ENCODE measurements at regions not wholly inside any gene's neighbourhood (a gene's known extent, or its start where the extent isn't known, plus 50 kb on each side); places are given as distances from the start of the nearest gene placed in this dataset.

GRCh38 chr4:155524926-155525455, 141.7 kb upstream of the GUCY1A1 start:
- H3K27me3 Mint-ChIP-seq (ENCODE audit: unreplicated experiment): no peaks in the 10 kb centered on the region
- no peaks in the 10 kb centered on the region for H3K9me3 Mint-ChIP-seq (ENCODE audit: unreplicated experiment)
- no peak for DNase-seq
- H3K27ac Mint-ChIP-seq (ENCODE audit: unreplicated experiment): no peak overlapping the region
- H3K4me3 Mint-ChIP-seq (ENCODE audit: unreplicated experiment): no peak overlapping the region
- H3K36me3 Mint-ChIP-seq (ENCODE audit: unreplicated experiment): no peaks in the 10 kb centered on the region
- no peak for TF ChIP-seq CTCF (IDR thresholded peaks at IDR 0.05; ENCODE audit: partially characterized antibody, unreplicated experiment)
- no peaks in the 10 kb centered on the region for H3K4me1 Mint-ChIP-seq (ENCODE audit: low read depth, unreplicated experiment)

- TF ChIP-seq CTCF (IDR thresholded peaks at IDR 0.05; ENCODE audit: partially characterized antibody, unreplicated experiment): no peak
- Mint-ChIP-seq H3K9me3 (ENCODE audit: unreplicated experiment) (no peaks in the 10 kb centered on the region), H3K27ac (ENCODE audit: unreplicated experiment) (no peak overlapping the region), H3K27me3 (ENCODE audit: unreplicated experiment) (no peaks in the 10 kb centered on the region), H3K36me3 (ENCODE audit: unreplicated experiment) (no peaks in the 10 kb centered on the region), H3K4me3 (ENCODE audit: unreplicated experiment) (no peak overlapping the region), H3K4me1 (ENCODE audit: low read depth, unreplicated experiment) (no peaks in the 10 kb centered on the region)
- no peak for DNase-seq
Measured at GRCh38 chr4:155523358-155523757, 143.3 kb upstream of the GUCY1A1 start.

GRCh38 chr4:155522201-155522600, 144.4 kb upstream of the GUCY1A1 start:
- no peaks in the 10 kb centered on the region for H3K4me1 Mint-ChIP-seq (ENCODE audit: low read depth, unreplicated experiment)
- H3K27me3 Mint-ChIP-seq (ENCODE audit: unreplicated experiment): no peaks in the 10 kb centered on the region
- no peak overlapping the region for H3K27ac Mint-ChIP-seq (ENCODE audit: unreplicated experiment)
- H3K36me3 Mint-ChIP-seq (ENCODE audit: unreplicated experiment): no peaks in the 10 kb centered on the region
- no peak overlapping the region for H3K4me3 Mint-ChIP-seq (ENCODE audit: unreplicated experiment)
- H3K9me3 Mint-ChIP-seq (ENCODE audit: unreplicated experiment): no peaks in the 10 kb centered on the region
- TF ChIP-seq CTCF (IDR thresholded peaks at IDR 0.05; ENCODE audit: partially characterized antibody, unreplicated experiment): no peak
- DNase-seq: no peak

- no peak for DNase-seq
- no peaks in the 10 kb centered on the region for H3K4me1 Mint-ChIP-seq (ENCODE audit: low read depth, unreplicated experiment)
- H3K27me3 Mint-ChIP-seq (ENCODE audit: unreplicated experiment): no peaks in the 10 kb centered on the region
- H3K27ac Mint-ChIP-seq (ENCODE audit: unreplicated experiment): no peak overlapping the region
- H3K4me3 Mint-ChIP-seq (ENCODE audit: unreplicated experiment): no peak overlapping the region
- H3K9me3 Mint-ChIP-seq (ENCODE audit: unreplicated experiment): no peaks in the 10 kb centered on the region
- TF ChIP-seq CTCF (IDR thresholded peaks at IDR 0.05; ENCODE audit: partially characterized antibody, unreplicated experiment): no peak
- no peaks in the 10 kb centered on the region for H3K36me3 Mint-ChIP-seq (ENCODE audit: unreplicated experiment)
Measured at GRCh38 chr4:155521382-155521781, 144.6 kb upstream of the MAP9 start.

- no peak for TF ChIP-seq CTCF (IDR thresholded peaks at IDR 0.05; ENCODE audit: partially characterized antibody, unreplicated experiment)
- Mint-ChIP-seq H3K27ac (ENCODE audit: unreplicated experiment) (no peak overlapping the region), H3K36me3 (ENCODE audit: unreplicated experiment) (no peaks in the 10 kb centered on the region), H3K4me3 (ENCODE audit: unreplicated experiment) (no peak overlapping the region), H3K27me3 (ENCODE audit: unreplicated experiment) (no peaks in the 10 kb centered on the region), H3K4me1 (ENCODE audit: low read depth, unreplicated experiment) (no peaks in the 10 kb centered on the region), H3K9me3 (ENCODE audit: unreplicated experiment) (no peaks in the 10 kb centered on the region)
- DNase-seq: no peak
Measured at GRCh38 chr4:155515444-155516075, 138.8 kb upstream of the MAP9 start.

Measured in glutamatergic neuron (in vitro differentiated cells).